Mucosa of rectum (tissue), 2 donors: ENCODE measurements at regions not wholly inside any gene's neighbourhood (a gene's known extent, or its start where the extent isn't known, plus 50 kb on each side); places are given as distances from the start of the nearest gene placed in this dataset.

Source experiments
- H3K27ac ChIP-seq, 2 donors: one replicate each; pipeline ENCODE4 v1.7.0; 2013; ENCODE audit warnings: inconsistent platforms in 2 of 2, low read depth in 2 of 2, low read length in 2 of 2
- H3K27me3 ChIP-seq, 2 donors: one replicate each; pipeline ENCODE4 v1.7.0; 2013; ENCODE audit warnings: low read length in 2 of 2; ENCODE audit not compliant: control insufficient read depth in 2 of 2, insufficient read depth in 2 of 2
- H3K36me3 ChIP-seq, 2 donors: one replicate each; pipeline ENCODE4 v1.7.0; 2013; ENCODE audit warnings: low read length in 2 of 2; ENCODE audit not compliant: control insufficient read depth in 2 of 2, insufficient read depth in 2 of 2
- H3K4me1 ChIP-seq, 2 donors: one replicate each; pipeline ENCODE4 v1.7.0; 2013; ENCODE audit warnings: low read length in 2 of 2, mild to moderate bottlenecking in 1 of 2; ENCODE audit not compliant: control insufficient read depth in 2 of 2, insufficient read depth in 2 of 2
- H3K4me3 ChIP-seq, 2 donors: one replicate each; pipeline ENCODE4 v1.7.0; 2013; ENCODE audit warnings: low read length in 2 of 2
- H3K9ac ChIP-seq, 2 donors: one replicate each; pipeline ENCODE4 v1.7.0; 2013; ENCODE audit warnings: low read length in 2 of 2, low read depth in 1 of 2, mild to moderate bottlenecking in 1 of 2
- H3K9me3 ChIP-seq, 2 donors: one replicate each; pipeline ENCODE4 v1.7.0; 2013; ENCODE audit warnings: low read length in 2 of 2; ENCODE audit not compliant: control insufficient read depth in 2 of 2
- donor health status: healthy.
- donor health status: Normal muscosa, but diverticular disease.

- Histone ChIP-seq H3K27ac (no peak overlapping the region), H3K9me3 (no peaks in the 10 kb centered on the region), H3K27me3 (no peaks in the 10 kb centered on the region), H3K9ac (no peak overlapping the region), H3K4me3 (no peak overlapping the region), H3K4me1 (no peaks in the 10 kb centered on the region), H3K36me3 (no peaks in the 10 kb centered on the region)
Observed at GRCh38 chr20:43294031-43294430, 104.3 kb upstream of the PTPRT start.

DNA sequence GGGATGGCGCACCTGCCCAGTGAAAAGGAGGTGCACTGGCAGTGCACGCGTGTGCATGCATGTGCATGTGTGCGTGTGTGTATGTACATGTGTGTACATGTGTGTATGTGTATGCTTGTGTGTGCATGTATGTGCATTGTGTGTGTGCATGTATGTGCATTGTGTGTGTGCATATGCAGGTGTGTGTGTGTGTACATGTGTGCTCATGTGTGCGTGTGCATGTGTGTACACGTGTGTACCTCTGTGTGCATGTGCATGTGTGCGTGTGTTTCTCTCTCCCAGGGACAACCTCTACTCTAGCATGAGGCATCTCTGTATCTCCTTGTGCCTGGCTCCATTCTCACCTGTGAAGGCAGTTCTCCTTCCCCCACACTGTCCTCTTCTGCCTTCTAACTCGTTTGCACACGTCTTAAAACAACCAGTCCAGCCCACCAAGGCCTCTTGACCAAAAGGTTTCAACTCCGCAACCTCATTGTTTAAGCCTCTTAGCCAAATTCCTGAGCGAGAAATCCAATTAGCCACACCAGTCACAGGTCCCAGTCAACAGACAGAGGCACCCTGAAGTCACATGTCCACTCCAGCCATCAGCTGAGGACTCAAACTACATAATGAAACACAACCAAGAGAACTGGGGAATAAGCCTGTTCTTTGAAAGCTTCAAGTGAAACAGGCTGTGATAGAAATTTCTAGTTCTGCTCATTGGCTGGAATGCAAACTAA is 103.5 kb upstream of the PTPRT start:
- Histone ChIP-seq H3K36me3 (no peaks in the 10 kb centered on the region), H3K27me3 (no peaks in the 10 kb centered on the region), H3K4me1 (no peaks in the 10 kb centered on the region), H3K9me3 (no peaks in the 10 kb centered on the region), H3K4me3 (no peak overlapping the region), H3K27ac (no peak overlapping the region), H3K9ac (no peak overlapping the region)

GRCh38 chr20:43292222-43292621 is 102.5 kb upstream of the PTPRT start:
- no peaks in the 10 kb centered on the region for H3K36me3 ChIP-seq
- no peak overlapping the region for H3K9ac ChIP-seq
- no peaks in the 10 kb centered on the region for H3K4me1 ChIP-seq
- no peaks in the 10 kb centered on the region for H3K27me3 ChIP-seq
- H3K9me3 ChIP-seq, result no peaks in the 10 kb centered on the region
- no peak overlapping the region for H3K4me3 ChIP-seq
- H3K27ac ChIP-seq, result no peak overlapping the region

- Histone ChIP-seq H3K4me1 (no peaks in the 10 kb centered on the region), H3K4me3 (no peak overlapping the region), H3K27ac (no peak overlapping the region), H3K9ac (no peak overlapping the region), H3K27me3 (peaks cover 0 to 2% of the 10 kb centered on the region in 2 donors), H3K36me3 (no peaks in the 10 kb centered on the region), H3K9me3 (no peaks in the 10 kb centered on the region)
Observed at GRCh38 chr20:43287637-43288036, 97.9 kb upstream of the PTPRT start.

GRCh38 chr20:43285170-43285569 is 95.5 kb upstream of the PTPRT start:
- H3K36me3 ChIP-seq, result no peaks in the 10 kb centered on the region
- no peak overlapping the region for H3K9ac ChIP-seq
- H3K4me3 ChIP-seq, result no peak overlapping the region
- H3K4me1 ChIP-seq, result no peaks in the 10 kb centered on the region
- H3K27me3 ChIP-seq, result peaks cover 0 to 2% of the 10 kb centered on the region in 2 donors
- no peak overlapping the region for H3K27ac ChIP-seq
- H3K9me3 ChIP-seq, result no peaks in the 10 kb centered on the region

GRCh38 chr20:43284486-43284885 is 94.8 kb upstream of the PTPRT start:
- Histone ChIP-seq H3K4me3 (no peak overlapping the region), H3K9ac (no peak overlapping the region), H3K36me3 (no peaks in the 10 kb centered on the region), H3K9me3 (no peaks in the 10 kb centered on the region), H3K4me1 (no peaks in the 10 kb centered on the region), H3K27me3 (peaks cover 0 to 2% of the 10 kb centered on the region in 2 donors), H3K27ac (no peak overlapping the region)

GRCh38 chr20:43283126-43283525 is 93.4 kb upstream of the PTPRT start:
- Histone ChIP-seq H3K36me3 (no peaks in the 10 kb centered on the region), H3K27me3 (peaks cover 0 to 2% of the 10 kb centered on the region in 2 donors), H3K4me1 (no peaks in the 10 kb centered on the region), H3K9ac (no peak overlapping the region), H3K27ac (no peak overlapping the region), H3K4me3 (no peak overlapping the region), H3K9me3 (no peaks in the 10 kb centered on the region)

DNA sequence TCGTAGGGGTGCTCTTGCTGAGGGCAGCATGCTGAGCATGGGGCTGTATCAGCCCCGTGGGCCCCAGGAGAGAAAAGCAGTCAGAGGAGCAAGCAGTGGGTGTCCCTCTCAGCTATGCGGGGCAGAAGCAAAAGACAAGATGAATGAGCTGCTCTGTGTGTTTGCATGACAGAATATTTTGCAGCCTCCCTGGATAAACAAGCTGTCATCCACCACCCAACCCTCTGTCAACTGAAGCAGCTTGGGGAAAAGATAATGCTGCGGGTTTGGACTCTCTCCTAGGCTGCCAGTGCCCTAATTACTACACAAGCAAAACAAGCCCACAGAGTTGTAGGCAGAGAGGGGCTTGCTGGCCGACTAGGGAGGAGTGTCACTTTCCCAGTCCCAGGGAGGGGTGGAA is 82.3 kb upstream of the PTPRT start:
- H3K4me1 ChIP-seq, result no peaks in the 10 kb centered on the region
- H3K27me3 ChIP-seq, result no peaks in the 10 kb centered on the region
- no peaks in the 10 kb centered on the region for H3K9me3 ChIP-seq
- no peak overlapping the region for H3K9ac ChIP-seq
- H3K36me3 ChIP-seq, result no peaks in the 10 kb centered on the region
- H3K4me3 ChIP-seq, result no peak overlapping the region
- H3K27ac ChIP-seq, result no peak overlapping the region

DNA sequence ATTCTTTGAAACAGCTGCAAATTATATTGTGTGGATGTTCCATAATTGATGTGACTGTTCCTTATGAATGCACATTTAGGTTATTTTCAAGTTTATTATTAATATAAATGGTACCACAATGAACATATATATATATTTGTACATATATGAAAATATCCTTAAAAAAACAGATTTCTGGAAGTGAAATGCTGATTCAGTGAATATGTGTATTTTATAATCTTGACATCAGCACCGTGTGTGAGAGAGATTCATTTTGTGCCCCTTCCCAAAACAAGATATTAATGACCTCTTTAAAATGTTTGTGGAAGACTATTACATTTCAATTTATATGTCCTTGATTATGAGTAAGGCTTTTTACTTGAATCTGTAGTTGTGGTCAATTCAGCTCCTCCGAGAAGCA is 75.7 kb upstream of the PTPRT start:
- no peaks in the 10 kb centered on the region for H3K4me1 ChIP-seq
- no peaks in the 10 kb centered on the region for H3K27me3 ChIP-seq
- no peak overlapping the region for H3K27ac ChIP-seq
- H3K9ac ChIP-seq, result no peak overlapping the region
- no peak overlapping the region for H3K4me3 ChIP-seq
- H3K36me3 ChIP-seq, result no peaks in the 10 kb centered on the region
- no peaks in the 10 kb centered on the region for H3K9me3 ChIP-seq

- H3K36me3 ChIP-seq, result no peaks in the 10 kb centered on the region
- no peaks in the 10 kb centered on the region for H3K9me3 ChIP-seq
- H3K4me1 ChIP-seq, result no peaks in the 10 kb centered on the region
- no peak overlapping the region for H3K27ac ChIP-seq
- no peak overlapping the region for H3K9ac ChIP-seq
- no peaks in the 10 kb centered on the region for H3K27me3 ChIP-seq
- H3K4me3 ChIP-seq, result no peak overlapping the region
Observed at GRCh38 chr20:43263226-43263625, 73.5 kb upstream of the PTPRT start.

DNA sequence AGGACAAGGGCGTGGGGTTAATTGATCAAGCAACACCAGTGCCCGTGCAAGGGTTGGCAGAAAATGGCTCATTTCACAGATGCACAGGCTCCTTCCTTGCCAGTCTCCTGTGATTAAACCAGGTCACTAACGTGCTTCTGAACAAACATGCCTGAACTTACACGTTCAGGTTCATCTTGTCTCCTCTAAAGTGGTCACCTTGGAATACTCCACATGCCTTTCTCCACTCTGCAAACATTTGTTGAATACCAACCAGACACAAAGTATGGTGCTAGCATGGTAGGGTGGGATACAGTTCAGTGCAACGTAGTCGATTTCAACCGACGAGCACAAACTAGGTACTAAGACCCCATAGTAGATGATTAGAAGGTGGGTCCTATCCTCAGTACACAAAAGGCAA is 72.6 kb upstream of the PTPRT start:
- Histone ChIP-seq H3K9me3 (no peaks in the 10 kb centered on the region), H3K4me1 (no peaks in the 10 kb centered on the region), H3K27ac (no peak overlapping the region), H3K4me3 (no peak overlapping the region), H3K9ac (no peak overlapping the region), H3K27me3 (no peaks in the 10 kb centered on the region), H3K36me3 (no peaks in the 10 kb centered on the region)
